Lower leg skin (tissue), 3 donors: ENCODE measurements at regions not wholly inside any gene's neighbourhood (a gene's known extent, or its start where the extent isn't known, plus 50 kb on each side); places are given as distances from the start of the nearest gene placed in this dataset.
"Not testable (repeated sequence)": the region's sequence is repeated elsewhere in the genome, so short reads cannot be mapped to it uniquely, and the experiment has no call there.

Experiments used
- CTCF ChIP-seq, 3 donors: fragments of 450-650 bp; IDR thresholded peaks; one replicate each; pipeline ENCODE4 v1.5.1; 2016; ENCODE audit warnings: antibody characterized with exemption in 3 of 3, mild to moderate bottlenecking in 3 of 3, moderate library complexity in 2 of 3
- POLR2A ChIP-seq, 2 donors: fragments of 450-650 bp; IDR thresholded peaks; one replicate each; pipeline ENCODE4 v1.6.1; 2016 to 2017; ENCODE audit warnings: antibody characterized with exemption in 2 of 2, mild to moderate bottlenecking in 1 of 2, moderate library complexity in 1 of 2

- TF ChIP-seq CTCF, POLR2A (IDR thresholded peaks at IDR 0.05): not testable (repeated sequence)
Observed at GRCh38 chr7:91729046-91729445, 151.5 kb downstream of the MTERF1 start.
